ENCODE measurements at regions not wholly inside any gene's neighbourhood (a gene's known extent, or its start where the extent isn't known, plus 50 kb on each side); places are given as distances from the start of the nearest gene placed in this dataset.

GRCh38 chr17:79138826-79139225 lies 64.2 kb downstream of the ENGASE start:
- TF ChIP-seq CTCF (IDR thresholded peaks at IDR 0.05): no peak
- TF ChIP-seq POLR2A (IDR thresholded peaks at IDR 0.05): no peak
